GM19240 (cell line): ENCODE measurements at regions not wholly inside any gene's neighbourhood (a gene's known extent, or its start where the extent isn't known, plus 50 kb on each side); places are given as distances from the start of the nearest gene placed in this dataset.

Experiments used
- DNase-seq: peaks from one replicate; pipeline ENCODE4 v3.0.0; 2011; ENCODE audit warnings: low spot score; ENCODE audit not compliant: insufficient read length

DNA sequence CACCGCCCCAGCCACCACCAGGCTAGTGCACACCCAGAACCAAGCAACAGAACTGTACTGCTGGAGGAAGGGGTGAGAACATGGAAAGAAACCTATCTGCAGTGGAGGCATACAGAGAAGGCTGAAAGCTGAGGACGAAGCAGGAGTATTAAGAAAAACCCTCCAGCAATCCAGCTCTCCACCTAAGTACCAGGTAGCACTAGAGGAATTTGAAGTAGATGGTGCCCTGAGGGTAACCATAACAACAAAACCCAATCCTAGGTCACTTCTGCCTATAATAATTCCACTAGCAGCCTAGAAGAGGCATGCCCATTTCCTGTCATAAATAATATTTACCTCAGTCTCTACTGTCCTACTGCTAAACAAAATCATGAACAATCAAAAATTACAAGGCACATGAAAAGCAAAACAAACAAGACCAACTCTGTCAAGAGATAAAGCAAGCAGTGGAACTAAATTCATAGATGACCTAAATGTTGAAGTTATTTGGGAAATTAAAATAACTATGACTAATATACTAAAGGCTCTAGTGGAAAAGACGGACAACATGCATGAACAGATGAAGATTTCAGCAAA is 51.1 kb downstream of the HYCC1 start:
- DNase-seq: no peak

DNA sequence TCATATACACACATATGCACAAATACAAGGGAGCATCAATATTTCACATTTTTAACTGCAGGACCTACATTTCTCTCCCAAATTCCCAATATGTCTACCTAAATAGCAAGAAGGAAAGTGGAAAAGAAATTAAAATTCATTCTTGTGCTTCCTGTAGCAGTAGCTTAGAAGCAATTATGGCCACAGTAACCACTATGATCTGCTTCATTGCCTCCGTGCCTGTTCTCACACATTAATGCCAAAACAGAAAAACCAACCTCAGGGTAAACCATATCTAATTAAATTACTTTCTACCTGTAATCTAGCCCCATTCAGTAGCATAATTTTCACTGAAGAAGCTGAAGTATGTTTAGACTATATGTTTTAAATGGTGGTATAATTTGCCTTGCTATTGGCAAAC is 55.2 kb downstream of the HYCC1 start:
- DNase-seq: no peak

DNA sequence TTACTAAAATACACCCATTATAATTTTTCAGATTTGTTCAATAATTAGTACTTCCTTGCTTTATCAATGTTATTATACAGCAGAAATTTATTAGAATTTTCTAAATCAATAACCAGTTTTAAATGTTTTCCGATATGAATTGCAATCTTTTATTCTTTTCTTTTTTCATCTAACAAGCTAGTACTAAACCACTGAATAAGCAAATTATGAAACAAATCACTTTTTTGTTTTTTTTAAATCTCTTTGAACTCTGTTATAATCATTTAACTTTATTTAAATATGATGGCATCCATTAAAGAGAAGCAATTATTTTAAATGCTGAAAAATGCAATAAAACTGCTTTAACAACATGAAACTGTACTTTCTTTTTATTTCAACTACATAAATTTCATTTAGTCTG is 59.7 kb downstream of the HYCC1 start:
- DNase-seq: no peak

DNA sequence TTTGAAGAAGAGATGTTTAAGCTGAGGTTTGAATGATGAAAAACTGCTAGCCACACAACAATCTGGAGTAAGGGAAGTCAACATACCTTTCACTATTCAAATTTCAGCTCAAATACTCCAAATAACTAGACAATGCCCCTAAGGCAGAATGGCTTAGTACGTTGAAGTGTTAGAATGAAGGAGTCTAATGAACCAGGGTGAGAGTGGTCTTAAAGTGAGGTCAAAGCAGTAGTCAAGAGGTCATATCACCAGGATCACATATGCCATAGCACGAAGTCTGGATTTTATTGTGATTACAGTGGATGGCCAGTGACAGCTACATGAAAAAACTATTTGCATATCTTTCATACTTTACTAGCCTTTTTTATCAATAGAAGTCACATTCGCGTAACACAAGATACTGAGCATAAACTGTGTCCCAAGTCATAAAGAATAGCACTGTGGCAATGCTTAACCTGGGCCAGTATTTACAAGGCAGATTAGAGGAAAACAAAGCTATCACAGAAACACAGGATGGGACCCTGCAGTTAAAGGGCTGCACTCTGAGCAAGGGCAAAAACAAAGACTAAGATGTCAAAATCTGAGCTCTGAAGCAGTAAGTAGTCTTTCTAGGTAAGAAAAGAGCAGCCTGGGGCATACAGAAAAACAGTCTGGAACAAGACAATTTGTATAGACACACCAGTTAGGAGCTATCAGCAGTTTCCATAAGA is 61.5 kb downstream of the HYCC1 start:
- no peak for DNase-seq

DNA sequence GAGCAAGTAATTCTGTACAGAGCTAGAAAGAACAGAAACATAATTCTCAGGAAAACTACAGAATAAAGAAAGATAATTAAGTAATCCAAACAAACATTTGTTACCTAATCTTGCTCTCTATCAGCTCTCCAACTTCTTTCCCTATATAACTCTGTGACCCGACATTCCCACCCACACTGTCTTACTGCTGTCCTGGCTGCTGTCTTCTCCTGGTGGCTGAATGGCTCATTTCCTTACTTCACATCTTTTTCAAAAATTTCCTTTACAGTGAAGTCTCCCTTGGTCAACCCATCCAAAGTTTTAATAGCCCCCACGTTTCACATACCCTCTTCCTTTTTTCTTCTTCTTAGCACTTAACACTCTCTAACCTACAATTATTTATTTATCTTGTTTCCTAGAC is 64.0 kb downstream of the HYCC1 start:
- no peak for DNase-seq

DNA sequence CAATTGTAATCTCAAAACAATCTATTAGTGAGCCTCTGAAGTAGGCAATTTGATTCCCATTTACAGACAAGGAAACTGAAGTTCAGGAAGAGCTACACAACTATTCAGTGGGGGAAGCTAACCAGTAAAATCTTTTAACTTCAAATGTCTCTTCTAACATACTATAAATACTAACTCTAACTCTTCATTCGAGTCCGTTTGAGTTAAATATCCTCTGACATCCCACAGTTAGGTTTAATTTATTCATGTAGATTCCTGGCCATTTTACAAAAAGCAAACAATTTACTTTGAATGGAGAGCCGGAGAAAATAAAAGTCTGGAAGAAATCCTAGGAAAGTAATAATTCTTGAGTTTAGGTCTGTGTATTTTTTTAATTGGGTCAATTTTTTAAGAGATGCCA is 64.7 kb downstream of the HYCC1 start:
- DNase-seq: no peak

DNA sequence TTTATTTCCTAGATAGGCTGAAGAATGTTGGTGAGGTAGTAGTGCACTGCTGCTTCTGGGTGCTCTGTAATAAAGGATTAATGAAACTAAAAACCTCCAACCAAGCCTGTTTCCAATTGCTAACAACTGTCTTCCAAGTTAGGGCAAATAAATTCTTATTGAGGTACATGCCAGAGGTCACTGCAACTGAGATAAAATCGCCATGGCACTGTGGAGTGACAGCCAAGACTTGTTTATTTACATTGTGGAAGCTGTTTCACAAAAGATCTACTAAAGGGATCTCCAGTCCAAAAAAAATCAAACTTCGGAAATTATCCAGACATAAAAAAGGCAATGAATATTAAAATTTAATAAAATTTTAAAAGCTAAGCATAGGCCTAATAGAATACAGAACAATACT is 65.2 kb downstream of the HYCC1 start:
- DNase-seq: no peak

DNA sequence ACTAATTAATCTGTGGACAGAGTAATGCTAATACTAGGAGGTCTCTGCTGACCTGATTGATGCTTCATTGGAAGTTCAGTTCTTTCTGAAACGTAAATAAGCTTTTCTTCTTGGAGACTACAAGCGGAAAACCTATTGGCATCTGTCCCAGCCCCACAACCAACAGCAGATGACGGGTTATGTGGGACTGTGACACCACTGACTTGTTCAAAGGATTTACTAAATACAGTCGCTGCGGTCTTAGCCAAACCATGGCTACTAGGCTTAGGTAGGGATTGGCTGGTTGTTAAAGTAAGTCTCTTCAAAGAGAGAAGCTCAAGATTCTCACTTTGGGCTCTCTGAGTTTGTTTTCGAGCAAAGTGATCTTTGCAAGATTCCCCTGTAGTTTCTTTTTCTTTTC is 68.3 kb downstream of the HYCC1 start:
- no peak for DNase-seq

DNA sequence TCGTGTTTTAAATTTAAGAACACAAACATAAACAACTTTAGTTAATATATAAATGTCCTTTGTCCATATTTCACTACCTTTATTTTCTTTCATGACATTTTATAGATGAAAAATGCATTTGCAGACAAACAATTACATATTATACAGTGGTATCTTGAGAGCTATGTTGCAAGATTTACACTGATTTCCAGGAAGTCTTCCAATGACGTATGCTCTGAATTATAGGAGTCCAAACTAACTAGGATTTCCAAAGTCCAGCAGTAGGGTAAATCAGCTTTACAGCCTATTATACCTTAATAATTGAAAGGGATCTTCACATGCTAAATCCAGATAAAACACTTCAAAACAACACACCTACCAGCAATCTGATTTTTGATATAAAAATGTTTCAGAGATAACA is 69.4 kb downstream of the HYCC1 start:
- no peak for DNase-seq

DNA sequence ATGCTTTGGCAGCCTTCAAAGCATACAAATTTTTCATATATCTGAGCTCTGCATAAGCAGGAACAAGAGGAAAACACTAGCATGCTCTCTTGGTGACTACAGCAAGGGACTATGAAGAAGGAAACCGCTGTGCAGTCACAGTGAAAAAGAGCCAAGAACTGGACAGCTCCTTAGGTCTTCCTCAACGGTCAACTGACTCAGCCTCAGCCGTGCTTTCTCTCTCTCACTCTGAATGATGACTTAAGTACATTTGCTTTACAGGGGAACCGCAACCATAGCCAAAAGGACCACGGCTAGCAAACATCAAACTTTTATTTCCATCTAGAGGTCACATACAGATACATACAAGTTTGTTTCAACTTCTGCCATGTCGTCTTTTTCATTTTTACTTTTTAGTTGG is 69.9 kb downstream of the HYCC1 start:
- DNase-seq: no peak

DNA sequence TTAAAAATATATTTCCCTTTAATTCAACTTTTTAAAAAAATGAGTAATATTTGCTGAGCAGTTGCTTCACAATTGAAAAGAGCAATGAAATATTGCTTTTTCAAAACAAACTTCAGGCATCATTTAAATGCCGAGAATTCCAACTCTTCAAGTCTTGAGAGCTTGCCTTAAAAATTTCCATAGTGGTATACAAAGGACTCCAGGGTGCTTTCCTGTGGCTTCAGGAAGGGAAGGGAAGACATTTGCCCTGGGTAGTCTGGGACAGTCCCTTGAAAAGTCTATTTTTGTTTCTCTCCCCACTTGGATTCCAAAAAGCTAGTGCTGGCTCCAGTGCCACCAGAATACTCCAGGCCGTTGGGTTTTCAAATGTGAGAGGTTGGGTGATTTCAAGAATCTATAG is 71.7 kb downstream of the HYCC1 start:
- no peak for DNase-seq

DNA sequence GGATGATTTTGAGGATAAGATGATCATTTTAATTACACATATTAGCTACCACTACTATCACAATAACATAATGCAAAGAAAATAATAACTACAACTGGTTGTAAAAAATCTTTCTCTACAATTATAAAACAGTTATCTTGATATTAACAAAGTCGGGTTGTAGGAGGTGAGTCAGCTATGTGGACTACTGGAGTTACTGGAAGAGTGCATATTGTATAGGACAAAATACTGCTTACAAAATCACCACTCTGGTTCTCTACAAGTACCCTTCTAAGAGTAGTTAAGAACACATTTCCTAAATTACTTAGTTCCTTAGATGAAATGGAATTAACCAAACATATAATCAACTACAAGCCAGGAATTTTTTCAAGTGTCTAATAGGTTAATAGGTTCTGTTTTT is 74.1 kb downstream of the HYCC1 start:
- DNase-seq: no peak

DNA sequence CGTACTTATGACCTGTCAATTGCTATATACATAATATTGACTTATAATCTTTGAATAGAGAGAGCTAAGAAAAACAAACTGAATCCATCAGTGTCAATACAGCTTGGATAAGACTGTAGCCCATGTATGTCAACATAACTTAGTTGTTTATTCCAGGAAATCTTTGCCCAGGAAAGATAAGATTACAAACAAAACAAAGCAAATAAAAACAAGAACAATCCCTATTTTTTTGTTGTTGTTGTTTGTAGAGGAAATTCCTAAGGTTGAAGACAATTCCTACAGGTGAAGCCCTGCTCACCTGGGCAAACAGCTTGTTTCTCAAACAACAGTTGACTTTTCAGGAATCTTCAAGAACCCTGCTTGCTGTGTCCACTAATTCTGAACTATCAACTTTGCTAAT is 76.0 kb downstream of the HYCC1 start:
- DNase-seq: no peak

DNA sequence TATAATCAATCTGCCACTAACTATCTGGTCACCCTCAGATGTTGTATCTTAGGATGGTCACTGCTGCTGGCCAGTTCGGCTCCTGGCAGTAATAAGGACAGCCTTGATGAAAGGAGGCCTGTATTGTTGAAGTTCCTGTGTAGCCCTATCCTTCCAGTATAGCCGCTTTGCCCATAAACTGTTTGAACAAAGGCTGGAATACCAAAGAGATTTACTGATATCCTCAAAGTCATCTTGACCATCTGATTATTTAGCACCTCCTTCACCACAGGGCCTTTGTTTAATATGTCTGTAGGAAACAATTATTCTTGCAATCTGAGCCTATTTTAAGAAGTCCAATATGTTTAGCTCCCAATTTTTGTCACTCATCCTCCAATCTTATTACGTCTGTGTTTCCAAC is 77.7 kb downstream of the HYCC1 start:
- no peak for DNase-seq

DNA sequence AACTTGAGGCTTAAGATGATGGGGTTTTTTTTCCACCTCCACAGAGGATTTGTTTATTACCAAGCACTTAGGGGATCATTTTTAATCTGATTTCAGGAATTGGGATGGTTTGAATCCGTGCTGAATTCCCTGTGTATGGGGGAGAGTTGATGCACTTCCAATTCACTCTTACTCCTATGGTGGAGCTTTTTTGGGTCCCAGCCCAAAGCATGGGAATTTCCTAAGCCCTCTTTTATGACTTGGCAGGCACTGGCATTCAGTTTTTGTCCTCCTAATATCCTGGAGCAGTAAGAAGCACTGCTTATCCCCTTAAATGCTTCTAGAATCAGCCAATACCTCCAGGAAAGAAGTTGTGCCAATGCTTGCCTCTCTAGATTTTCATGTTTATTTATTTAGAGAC is 78.7 kb downstream of the HYCC1 start:
- DNase-seq: no peak

DNA sequence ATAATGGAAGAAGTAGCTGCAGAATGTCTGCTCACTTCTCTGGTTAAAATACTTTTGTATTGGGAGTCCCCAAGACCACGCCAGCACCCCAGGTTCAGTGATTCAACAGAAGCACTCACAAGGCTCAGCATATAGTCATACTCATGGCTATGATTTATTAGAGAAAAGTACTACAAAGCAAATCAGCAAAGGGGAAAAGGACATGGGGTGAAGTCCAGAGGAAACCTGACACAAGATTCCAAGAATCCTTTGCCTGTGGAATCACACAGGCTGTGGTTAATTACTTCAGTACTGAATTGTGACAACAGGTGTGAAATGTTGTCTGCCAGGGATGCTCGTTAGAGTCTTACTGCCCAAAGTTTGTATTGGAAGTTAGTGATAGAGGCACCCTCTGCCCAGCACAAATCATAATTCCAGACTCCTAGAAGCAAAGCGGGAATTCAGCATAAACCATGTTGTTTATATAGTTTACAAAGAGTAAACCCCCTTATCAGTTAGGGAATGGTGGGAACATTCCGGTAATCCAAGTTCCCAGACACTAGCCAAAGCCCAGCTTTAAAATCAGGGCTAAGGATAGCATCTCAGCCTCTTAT is 79.4 kb downstream of the HYCC1 start:
- DNase-seq: no peak

DNA sequence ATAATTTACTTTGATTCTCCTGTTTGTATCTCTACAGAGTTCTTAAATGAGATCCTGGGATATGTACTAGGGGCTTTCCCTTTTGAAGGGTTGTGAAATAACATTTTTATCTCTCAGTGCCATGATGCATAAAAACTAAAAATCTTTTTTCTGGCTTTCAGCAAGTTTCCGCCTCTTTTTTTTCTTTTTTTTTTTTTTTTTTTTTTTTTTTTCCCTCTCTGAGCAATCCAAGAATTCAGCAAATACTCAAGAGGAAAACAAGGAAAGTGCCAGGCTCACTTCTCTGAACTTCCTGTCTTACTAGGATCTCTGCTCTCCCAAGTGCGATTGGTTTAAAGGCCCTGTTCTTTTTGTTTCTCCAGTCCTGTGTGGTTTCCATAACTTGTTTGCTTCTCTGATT is 79.9 kb downstream of the HYCC1 start:
- DNase-seq: no peak

DNA sequence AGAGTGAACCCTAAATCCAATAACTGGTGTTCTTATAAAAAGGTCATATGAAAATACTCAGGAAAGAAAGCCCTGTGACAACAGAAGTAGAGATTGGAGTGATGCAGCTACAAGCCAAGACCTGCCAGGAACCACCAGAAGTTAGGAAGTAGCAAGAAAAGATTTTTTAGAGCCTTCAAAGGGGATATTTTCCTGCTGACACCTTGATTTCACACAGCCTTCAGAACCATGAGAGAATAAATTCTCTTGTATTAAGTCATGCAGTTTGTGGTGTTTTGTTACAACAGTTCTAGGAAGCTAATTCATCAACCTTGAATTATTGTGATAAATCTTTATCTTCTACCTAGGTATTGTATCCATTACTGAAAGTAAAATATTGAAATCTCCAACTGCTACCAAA is 81.0 kb downstream of the HYCC1 start:
- no peak for DNase-seq

DNA sequence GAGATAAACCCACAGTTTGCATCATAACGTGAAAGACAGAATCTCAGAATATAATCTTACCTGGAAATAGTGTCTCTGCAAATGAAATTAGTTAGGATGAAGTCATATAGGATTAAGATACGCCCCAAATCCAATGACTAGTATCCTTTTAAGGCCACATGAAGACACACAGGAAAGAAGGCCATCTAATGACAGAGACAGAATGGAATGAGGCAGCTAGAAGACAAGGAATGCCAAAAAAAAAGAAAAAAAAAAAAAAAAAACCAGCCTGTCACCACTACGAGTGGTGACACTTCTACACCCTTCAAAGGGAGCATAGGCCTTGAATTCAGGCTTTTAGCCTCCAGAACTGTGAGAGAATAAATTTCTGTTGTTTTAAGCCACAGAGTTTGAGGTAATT is 82.9 kb downstream of the HYCC1 start:
- DNase-seq: no peak

DNA sequence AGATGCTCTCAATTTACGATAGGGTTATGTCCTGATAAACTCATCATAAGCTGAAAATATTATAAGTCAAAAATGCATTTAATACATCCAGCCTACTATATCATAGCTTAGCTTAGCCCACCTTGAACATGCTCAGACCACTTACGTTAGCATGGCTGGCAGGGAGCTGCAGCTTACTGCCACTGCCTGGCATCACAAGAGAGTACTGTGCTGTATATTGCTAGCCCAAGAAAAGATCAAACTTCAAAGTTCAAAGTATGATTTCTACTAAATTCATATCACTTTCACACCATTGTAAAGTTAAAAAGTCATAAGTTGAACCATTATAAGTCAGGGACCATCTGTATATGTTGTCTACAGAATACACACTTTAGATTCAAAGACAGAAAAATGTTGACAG is 91.6 kb downstream of the HYCC1 start:
- no peak for DNase-seq

DNA sequence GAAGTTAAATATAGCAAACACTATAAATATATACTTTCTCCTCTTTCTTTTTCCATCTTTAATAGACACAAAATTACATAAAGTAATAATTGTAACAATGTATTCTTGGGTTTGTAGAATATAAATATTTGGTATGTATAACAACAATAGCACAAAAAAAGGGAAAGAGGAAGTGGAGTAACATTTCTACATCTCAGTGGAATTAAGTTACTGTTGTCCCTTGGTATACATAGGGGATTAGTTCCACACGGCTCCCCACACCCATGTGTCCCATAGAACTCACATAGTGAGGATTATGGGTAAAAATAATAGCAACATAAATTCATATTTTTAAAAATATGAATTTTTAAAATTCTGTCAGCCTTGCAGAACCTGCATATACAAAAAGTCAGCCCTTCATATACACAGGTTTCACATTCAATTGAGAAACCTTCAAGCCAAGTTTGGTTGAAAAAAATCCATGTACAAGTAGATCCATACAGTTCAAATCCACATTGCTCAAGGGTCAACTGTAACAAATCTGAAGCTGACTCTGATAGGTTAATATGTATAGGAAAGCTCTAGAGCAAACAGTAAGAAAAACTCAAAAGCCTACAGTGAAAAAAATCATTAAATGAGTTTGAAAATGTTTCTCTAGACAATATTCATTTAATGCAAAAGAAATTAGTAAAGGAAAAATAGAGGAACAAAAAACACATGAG is 92.4 kb downstream of the HYCC1 start:
- DNase-seq: no peak

DNA sequence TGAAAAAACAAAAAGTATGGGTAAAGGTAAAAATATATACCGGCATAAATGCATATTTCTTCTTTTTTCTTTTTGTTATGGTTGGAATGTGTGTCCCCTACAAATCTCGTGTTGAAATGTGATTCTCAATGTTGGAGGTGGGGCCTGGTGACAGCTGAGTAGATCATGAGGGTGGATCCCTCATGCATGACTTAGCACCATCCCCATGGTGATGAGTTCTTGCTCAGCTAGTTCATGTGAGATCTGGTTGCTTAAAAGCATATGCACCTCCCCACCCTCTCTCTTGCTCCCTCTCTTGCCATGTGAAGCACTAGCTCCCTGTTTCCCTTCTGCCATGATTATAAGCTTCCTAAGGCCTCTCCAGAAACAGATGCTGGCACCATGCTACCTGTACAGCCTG is 93.3 kb downstream of the HYCC1 start:
- no peak for DNase-seq

DNA sequence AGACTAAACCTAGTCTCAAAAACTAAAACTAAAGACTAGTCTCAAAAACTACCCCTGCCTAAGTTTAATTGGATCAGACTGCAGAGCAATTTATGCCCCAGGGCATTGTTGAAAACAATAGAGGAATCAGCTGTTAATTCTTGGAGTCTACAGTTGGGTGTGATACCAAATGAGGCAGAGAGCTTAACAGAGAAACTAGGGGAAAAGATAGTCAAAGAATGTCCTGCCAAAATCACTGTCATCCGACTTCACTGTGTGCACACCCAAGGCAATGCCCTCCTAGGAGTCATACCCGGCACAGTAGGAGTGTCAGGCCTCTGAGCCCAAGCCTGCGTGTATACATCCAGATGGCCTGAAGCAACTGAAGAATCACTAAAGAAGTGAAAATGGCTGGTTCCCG is 90.5 kb upstream of the TOMM7 start:
- no peak for DNase-seq
